ENCODE measurements at regions not wholly inside any gene's neighbourhood (a gene's known extent, or its start where the extent isn't known, plus 50 kb on each side); places are given as distances from the start of the nearest gene placed in this dataset.
"Not testable (repeated sequence)": the region's sequence is repeated elsewhere in the genome, so short reads cannot be mapped to it uniquely, and the experiment has no call there.

- not testable (repeated sequence) for H3K4me3 ChIP-seq (ENCODE audit: low read depth in 1 of 2, low read length in 2 of 2); H3K4me1 ChIP-seq (ENCODE audit: control insufficient read depth in 1 of 2, insufficient read depth in 2 of 2, low read length in 2 of 2); H3K36me3 ChIP-seq (ENCODE audit: control insufficient read depth in 1 of 2, insufficient read depth in 2 of 2, low read length in 2 of 2); H3K27me3 ChIP-seq (ENCODE audit: low read depth, low read length); H3K27ac ChIP-seq (ENCODE audit: low read length); H3K9me3 ChIP-seq (ENCODE audit: control insufficient read depth in 1 of 2, low read length in 2 of 2)
Observed at GRCh38 chr4:170347191-170347590, 257.4 kb upstream of the AADAT start.

- Histone ChIP-seq H3K27ac (ENCODE audit: low read length) (no peak overlapping the region), H3K4me1 (ENCODE audit: control insufficient read depth in 1 of 2, insufficient read depth in 2 of 2, low read length in 2 of 2) (no peaks in the 10 kb centered on the region), H3K9me3 (ENCODE audit: control insufficient read depth in 1 of 2, low read length in 2 of 2) (peaks cover 0 to 11% of the 10 kb centered on the region in 2 donors), H3K27me3 (ENCODE audit: low read depth, low read length) (no peaks in the 10 kb centered on the region), H3K4me3 (ENCODE audit: low read depth in 1 of 2, low read length in 2 of 2) (no peak overlapping the region), H3K36me3 (ENCODE audit: control insufficient read depth in 1 of 2, insufficient read depth in 2 of 2, low read length in 2 of 2) (no peaks in the 10 kb centered on the region)
Observed at GRCh38 chr4:170339522-170339921, 249.8 kb upstream of the AADAT start.

- Histone ChIP-seq H3K4me1 (ENCODE audit: control insufficient read depth in 1 of 2, insufficient read depth in 2 of 2, low read length in 2 of 2) (no peaks in the 10 kb centered on the region), H3K4me3 (ENCODE audit: low read depth in 1 of 2, low read length in 2 of 2) (no peak overlapping the region), H3K27ac (ENCODE audit: low read length) (no peak overlapping the region), H3K9me3 (ENCODE audit: control insufficient read depth in 1 of 2, low read length in 2 of 2) (peaks cover 0 to 11% of the 10 kb centered on the region in 2 donors), H3K27me3 (ENCODE audit: low read depth, low read length) (no peaks in the 10 kb centered on the region), H3K36me3 (ENCODE audit: control insufficient read depth in 1 of 2, insufficient read depth in 2 of 2, low read length in 2 of 2) (no peaks in the 10 kb centered on the region)
Observed at GRCh38 chr4:170336238-170336775, 246.6 kb upstream of the AADAT start.

GRCh38 chr4:170325599-170325998, 235.8 kb upstream of the AADAT start:
- Histone ChIP-seq H3K27me3 (ENCODE audit: low read depth, low read length) (no peaks in the 10 kb centered on the region), H3K4me3 (ENCODE audit: low read depth in 1 of 2, low read length in 2 of 2) (no peak overlapping the region), H3K36me3 (ENCODE audit: control insufficient read depth in 1 of 2, insufficient read depth in 2 of 2, low read length in 2 of 2) (no peaks in the 10 kb centered on the region), H3K27ac (ENCODE audit: low read length) (no peak overlapping the region), H3K4me1 (ENCODE audit: control insufficient read depth in 1 of 2, insufficient read depth in 2 of 2, low read length in 2 of 2) (no peaks in the 10 kb centered on the region), H3K9me3 (ENCODE audit: control insufficient read depth in 1 of 2, low read length in 2 of 2) (no peaks in the 10 kb centered on the region)

GRCh38 chr4:170323623-170324022, 233.9 kb upstream of the AADAT start:
- Histone ChIP-seq H3K4me3 (ENCODE audit: low read depth in 1 of 2, low read length in 2 of 2) (no peak overlapping the region), H3K36me3 (ENCODE audit: control insufficient read depth in 1 of 2, insufficient read depth in 2 of 2, low read length in 2 of 2) (no peaks in the 10 kb centered on the region), H3K27ac (ENCODE audit: low read length) (no peak overlapping the region), H3K4me1 (ENCODE audit: control insufficient read depth in 1 of 2, insufficient read depth in 2 of 2, low read length in 2 of 2) (no peaks in the 10 kb centered on the region), H3K27me3 (ENCODE audit: low read depth, low read length) (no peaks in the 10 kb centered on the region), H3K9me3 (ENCODE audit: control insufficient read depth in 1 of 2, low read length in 2 of 2) (no peaks in the 10 kb centered on the region)

- Histone ChIP-seq H3K4me1 (ENCODE audit: control insufficient read depth in 1 of 2, insufficient read depth in 2 of 2, low read length in 2 of 2) (no peaks in the 10 kb centered on the region), H3K4me3 (ENCODE audit: low read depth in 1 of 2, low read length in 2 of 2) (no peak overlapping the region), H3K9me3 (ENCODE audit: control insufficient read depth in 1 of 2, low read length in 2 of 2) (no peaks in the 10 kb centered on the region), H3K36me3 (ENCODE audit: control insufficient read depth in 1 of 2, insufficient read depth in 2 of 2, low read length in 2 of 2) (no peaks in the 10 kb centered on the region), H3K27ac (ENCODE audit: low read length) (no peak overlapping the region), H3K27me3 (ENCODE audit: low read depth, low read length) (no peaks in the 10 kb centered on the region)
Observed at GRCh38 chr4:170307182-170307581, 217.4 kb upstream of the AADAT start.

GRCh38 chr4:170306208-170306607, 216.5 kb upstream of the AADAT start:
- H3K27me3 ChIP-seq (ENCODE audit: low read depth, low read length), result no peaks in the 10 kb centered on the region
- no peak overlapping the region for H3K27ac ChIP-seq (ENCODE audit: low read length)
- no peak overlapping the region for H3K4me3 ChIP-seq (ENCODE audit: low read depth in 1 of 2, low read length in 2 of 2)
- H3K9me3 ChIP-seq (ENCODE audit: control insufficient read depth in 1 of 2, low read length in 2 of 2), result no peaks in the 10 kb centered on the region
- H3K36me3 ChIP-seq (ENCODE audit: control insufficient read depth in 1 of 2, insufficient read depth in 2 of 2, low read length in 2 of 2), result no peaks in the 10 kb centered on the region
- no peaks in the 10 kb centered on the region for H3K4me1 ChIP-seq (ENCODE audit: control insufficient read depth in 1 of 2, insufficient read depth in 2 of 2, low read length in 2 of 2)

- Histone ChIP-seq H3K36me3 (ENCODE audit: control insufficient read depth in 1 of 2, insufficient read depth in 2 of 2, low read length in 2 of 2) (no peaks in the 10 kb centered on the region), H3K27ac (ENCODE audit: low read length) (no peak overlapping the region), H3K27me3 (ENCODE audit: low read depth, low read length) (no peaks in the 10 kb centered on the region)
Observed at GRCh38 chr4:170305627-170306026, 215.9 kb upstream of the AADAT start.

GRCh38 chr4:170281027-170281426, 191.3 kb upstream of the AADAT start:
- Histone ChIP-seq H3K27ac (ENCODE audit: low read length) (no peak overlapping the region), H3K4me1 (ENCODE audit: control insufficient read depth in 1 of 2, insufficient read depth in 2 of 2, low read length in 2 of 2) (no peaks in the 10 kb centered on the region), H3K4me3 (ENCODE audit: low read depth in 1 of 2, low read length in 2 of 2) (no peak overlapping the region), H3K36me3 (ENCODE audit: control insufficient read depth in 1 of 2, insufficient read depth in 2 of 2, low read length in 2 of 2) (no peaks in the 10 kb centered on the region), H3K27me3 (ENCODE audit: low read depth, low read length) (no peaks in the 10 kb centered on the region), H3K9me3 (ENCODE audit: control insufficient read depth in 1 of 2, low read length in 2 of 2) (peaks cover 0 to 2% of the 10 kb centered on the region in 2 donors)

More at GRCh38 chr4:170305627-170306026, 215.9 kb upstream of the AADAT start:
- H3K4me1 ChIP-seq (ENCODE audit: control insufficient read depth in 1 of 2, insufficient read depth in 2 of 2, low read length in 2 of 2), result no peaks in the 10 kb centered on the region
- no peak overlapping the region for H3K4me3 ChIP-seq (ENCODE audit: low read depth in 1 of 2, low read length in 2 of 2)
- no peaks in the 10 kb centered on the region for H3K9me3 ChIP-seq (ENCODE audit: control insufficient read depth in 1 of 2, low read length in 2 of 2)

GRCh38 chr4:170278460-170278859, 188.7 kb upstream of the AADAT start:
- Histone ChIP-seq H3K27me3 (ENCODE audit: low read depth, low read length) (no peaks in the 10 kb centered on the region), H3K4me3 (ENCODE audit: low read depth in 1 of 2, low read length in 2 of 2) (no peak overlapping the region), H3K27ac (ENCODE audit: low read length) (no peak overlapping the region), H3K9me3 (ENCODE audit: control insufficient read depth in 1 of 2, low read length in 2 of 2) (peaks cover 0 to 2% of the 10 kb centered on the region in 2 donors), H3K4me1 (ENCODE audit: control insufficient read depth in 1 of 2, insufficient read depth in 2 of 2, low read length in 2 of 2) (no peaks in the 10 kb centered on the region), H3K36me3 (ENCODE audit: control insufficient read depth in 1 of 2, insufficient read depth in 2 of 2, low read length in 2 of 2) (no peaks in the 10 kb centered on the region)

GRCh38 chr4:170274616-170275015, 184.9 kb upstream of the AADAT start:
- Histone ChIP-seq H3K9me3 (ENCODE audit: control insufficient read depth in 1 of 2, low read length in 2 of 2) (no peaks in the 10 kb centered on the region), H3K27ac (ENCODE audit: low read length) (no peak overlapping the region), H3K36me3 (ENCODE audit: control insufficient read depth in 1 of 2, insufficient read depth in 2 of 2, low read length in 2 of 2) (no peaks in the 10 kb centered on the region)

GRCh38 chr4:170272959-170273358, 183.2 kb upstream of the AADAT start:
- no peaks in the 10 kb centered on the region for H3K36me3 ChIP-seq (ENCODE audit: control insufficient read depth in 1 of 2, insufficient read depth in 2 of 2, low read length in 2 of 2)
- H3K9me3 ChIP-seq (ENCODE audit: control insufficient read depth in 1 of 2, low read length in 2 of 2), result no peaks in the 10 kb centered on the region
- no peak overlapping the region for H3K4me3 ChIP-seq (ENCODE audit: low read depth in 1 of 2, low read length in 2 of 2)
- no peak overlapping the region for H3K27ac ChIP-seq (ENCODE audit: low read length)
- H3K27me3 ChIP-seq (ENCODE audit: low read depth, low read length), result no peaks in the 10 kb centered on the region
- H3K4me1 ChIP-seq (ENCODE audit: control insufficient read depth in 1 of 2, insufficient read depth in 2 of 2, low read length in 2 of 2), result no peaks in the 10 kb centered on the region

More at GRCh38 chr4:170274616-170275015, 184.9 kb upstream of the AADAT start:
- H3K4me1 ChIP-seq (ENCODE audit: control insufficient read depth in 1 of 2, insufficient read depth in 2 of 2, low read length in 2 of 2), result no peaks in the 10 kb centered on the region
- H3K4me3 ChIP-seq (ENCODE audit: low read depth in 1 of 2, low read length in 2 of 2), result no peak overlapping the region
- H3K27me3 ChIP-seq (ENCODE audit: low read depth, low read length), result no peaks in the 10 kb centered on the region

Measured in muscle layer of duodenum (tissue), 2 donors.